H1 (cell line): ENCODE measurements at regions not wholly inside any gene's neighbourhood (a gene's known extent, or its start where the extent isn't known, plus 50 kb on each side); places are given as distances from the start of the nearest gene placed in this dataset.

Experiments
- CTCF ChIA-PET: fragments of 300-600 bp; sonication (Branson Sonifier 250); formaldehyde crosslinking; loops from one replicate; lab custom pipeline; 2021; ENCODE audit not compliant: partially characterized antibody; lab: Charles Lee
- POLR2A ChIA-PET: fragments of 300-600 bp; sonication (Branson Sonifier 250); formaldehyde crosslinking; loops from one replicate; lab custom pipeline; 2021; ENCODE audit warnings: inconsistent platforms; ENCODE audit not compliant: partially characterized antibody; lab: Charles Lee
- DNase-seq, 2 experiments: peaks; one replicate each; pipeline versions ENCODE4 v3.0.0 to v3.0.0-alpha.2; 2010 to 2022; ENCODE audit warnings: low spot score in 2 of 2, low read depth in 1 of 2, mixed read lengths in 1 of 2
- FAIRE-seq: peaks from 2 replicates; lab custom pipeline; 2011; peaks lifted over from hg19 to GRCh38; lab: Jason Lieb, UNC
- H2AFZ ChIP-seq: 2 replicates; pipeline ENCODE4 v1.8.1; 2012; ENCODE audit warnings: low read length, inconsistent platforms
- H2AK5ac ChIP-seq: 2 replicates; pipeline ENCODE4 v1.6.1; 2013; ENCODE audit warnings: low read depth, low read length
- H2BK120ac ChIP-seq: replicated peaks from 2 replicates; pipeline ENCODE3; 2013; ENCODE audit warnings: low read depth, low read length, inconsistent platforms
- H2BK12ac ChIP-seq: 2 replicates; pipeline ENCODE4 v1.6.1; 2013; ENCODE audit warnings: low read depth, low read length
- H2BK15ac ChIP-seq: 2 replicates; pipeline ENCODE4 v1.6.1; 2013; ENCODE audit warnings: low read length
- H2BK20ac ChIP-seq: 2 replicates; pipeline ENCODE4 v1.6.1; 2013; ENCODE audit warnings: low read length
- H2BK5ac ChIP-seq: 2 replicates; pipeline ENCODE4 v1.6.1; 2013; ENCODE audit warnings: low read depth, low read length
- H3K14ac ChIP-seq: 2 replicates; pipeline ENCODE4 v1.6.1; 2013; ENCODE audit warnings: inconsistent platforms; ENCODE audit not compliant: insufficient read length
- H3K18ac ChIP-seq: 2 replicates; pipeline ENCODE4 v1.6.1; 2013; ENCODE audit warnings: low read length; ENCODE audit errors: extremely low read depth
- H3K23ac ChIP-seq: 2 replicates; pipeline ENCODE4 v1.6.1; 2013; ENCODE audit warnings: inconsistent platforms; ENCODE audit not compliant: insufficient read length
- H3K23me2 ChIP-seq: 2 replicates; pipeline ENCODE4 v1.6.1; 2013; ENCODE audit warnings: low read depth, low read length
- H3K27ac ChIP-seq: 2 replicates; pipeline ENCODE4 v1.6.1; 2011; ENCODE audit warnings: low read depth, low read length, inconsistent platforms
- H3K27me3 ChIP-seq, 4 experiments: replicated peaks in 1 of 4; 1 replicate in 1 of 4; 2 replicates in 3 of 4; pipeline versions ENCODE4 v1.6.1 to v1.8.1; 2011 to 2013; ENCODE audit warnings: low read length in 3 of 4, mild to moderate bottlenecking in 3 of 4, inconsistent platforms in 2 of 4, mixed read lengths in 2 of 4, moderate library complexity in 1 of 4; ENCODE audit not compliant: control insufficient read depth in 3 of 4, insufficient read depth in 3 of 4; ENCODE audit errors: extremely low read depth in 1 of 4
- H3K36me3 ChIP-seq, 4 experiments: 2 replicates each; pipeline versions ENCODE4 v1.6.1 to v1.8.1; 2011 to 2013; ENCODE audit warnings: mild to moderate bottlenecking in 4 of 4, low read length in 3 of 4, moderate library complexity in 2 of 4, control low read depth in 1 of 4, inconsistent platforms in 1 of 4; ENCODE audit not compliant: insufficient read depth in 4 of 4, control insufficient read depth in 2 of 4
- H3K4ac ChIP-seq: replicated peaks from 2 replicates; pipeline ENCODE3; 2013; ENCODE audit warnings: low read length, low read depth, mixed read lengths, inconsistent platforms; ENCODE audit not compliant: insufficient read length
- H3K4me1 ChIP-seq, 4 experiments: replicated peaks in 1 of 4; 1 replicate in 1 of 4; 2 replicates in 3 of 4; pipeline versions ENCODE4 v1.6.1 to v1.8.1; 2011 to 2013; ENCODE audit warnings: low read length in 3 of 4, inconsistent platforms in 2 of 4, mixed read lengths in 1 of 4; ENCODE audit not compliant: insufficient read depth in 4 of 4, control insufficient read depth in 3 of 4
- H3K4me2 ChIP-seq, 2 experiments: 2 replicates each; pipeline versions ENCODE4 v1.6.1 to v1.8.1; 2011 to 2013; ENCODE audit warnings: low read depth in 2 of 2, low read length in 2 of 2, control low read depth in 1 of 2, inconsistent platforms in 1 of 2, mild to moderate bottlenecking in 1 of 2; ENCODE audit not compliant: insufficient read depth in 1 of 2
- H3K4me3 ChIP-seq, 4 experiments: fragments of 200-600, 300-600 bp in 1 of 4; sonication (generic), shearing (Covaris generic), sonication (Bioruptor Twin) in 1 of 4; 2 replicates each; pipeline versions ENCODE4 v1.5.1 to v1.8.1; 2011 to 2016; ENCODE audit warnings: low read length in 4 of 4, low read depth in 3 of 4, control low read depth in 2 of 4, inconsistent platforms in 2 of 4, mild to moderate bottlenecking in 2 of 4, mixed read lengths in 1 of 4, moderate library complexity in 1 of 4; ENCODE audit not compliant: insufficient read depth in 2 of 4; ENCODE audit errors: extremely low read depth in 1 of 4
- H3K56ac ChIP-seq: replicated peaks from 2 replicates; pipeline ENCODE3; 2013; ENCODE audit warnings: low read depth, mild to moderate bottlenecking, mixed read lengths, low read length, inconsistent platforms; ENCODE audit not compliant: insufficient read length
- H3K79me1 ChIP-seq: 2 replicates; pipeline ENCODE4 v1.6.1; 2013; ENCODE audit warnings: low read depth, low read length, control low read depth
- H3K79me2 ChIP-seq, 2 experiments: 2 replicates each; pipeline versions ENCODE4 v1.6.1 to v1.8.1; 2012 to 2013; ENCODE audit warnings: low read length in 2 of 2, mild to moderate bottlenecking in 2 of 2, inconsistent platforms in 1 of 2; ENCODE audit not compliant: insufficient read depth in 2 of 2, control insufficient read depth in 1 of 2
- H3K9ac ChIP-seq, 4 experiments: replicated peaks in 1 of 4; 1 replicate in 1 of 4; 2 replicates in 3 of 4; pipeline versions ENCODE4 v1.6.1 to v1.8.1; 2011 to 2013; ENCODE audit warnings: low read depth in 3 of 4, low read length in 3 of 4, control low read depth in 2 of 4, mild to moderate bottlenecking in 2 of 4, moderate library complexity in 2 of 4, inconsistent platforms in 1 of 4; ENCODE audit errors: extremely low read depth in 1 of 4
- H3K9me3 ChIP-seq, 2 experiments: 2 replicates each; pipeline versions ENCODE4 v1.6.1 to v1.8.1; 2012 to 2013; ENCODE audit warnings: mild to moderate bottlenecking in 2 of 2, moderate library complexity in 2 of 2, control low read depth in 1 of 2, inconsistent platforms in 1 of 2, low read depth in 1 of 2, low read length in 1 of 2, mixed read lengths in 1 of 2; ENCODE audit not compliant: insufficient read depth in 2 of 2
- H4K20me1 ChIP-seq, 2 experiments: replicated peaks in 1 of 2; 2 replicates each; pipeline versions ENCODE3 to v1.8.1; 2011 to 2013; ENCODE audit warnings: inconsistent platforms in 2 of 2, low read length in 2 of 2, mild to moderate bottlenecking in 1 of 2; ENCODE audit not compliant: insufficient read depth in 2 of 2, control insufficient read depth in 1 of 2
- H4K5ac ChIP-seq: 2 replicates; pipeline ENCODE4 v1.6.1; 2013; ENCODE audit warnings: low read length, low read depth, mixed read lengths, inconsistent platforms; ENCODE audit not compliant: insufficient read length
- H4K8ac ChIP-seq: 2 replicates; pipeline ENCODE4 v1.8.0; 2013; ENCODE audit warnings: mild to moderate bottlenecking, moderate library complexity, low read length, inconsistent platforms; ENCODE audit not compliant: insufficient read depth; ENCODE audit errors: extremely low read depth
- H4K91ac ChIP-seq: replicated peaks from 2 replicates; pipeline ENCODE3; 2013; ENCODE audit warnings: low read length, mixed read lengths, inconsistent platforms; ENCODE audit not compliant: insufficient read length
- CBX8 ChIP-seq: fragments of 300-800, 300-1000 bp; sonication (generic); IDR thresholded peaks from 2 replicates; pipeline ENCODE4 v1.7.1; 2016; ENCODE audit warnings: low read depth, low read length, borderline replicate concordance
- EGR1 ChIP-seq: IDR thresholded peaks from 2 replicates; pipeline ENCODE4 v1.6.1; 2011; ENCODE audit warnings: low read depth, low read length, borderline replicate concordance
- EP300 ChIP-seq, 2 experiments: IDR thresholded peaks; 1 replicate in 1 of 2; 2 replicates in 1 of 2; pipeline ENCODE4 v1.6.1; 2011 to 2012; ENCODE audit warnings: low read depth in 2 of 2, low read length in 2 of 2, mild to moderate bottlenecking in 2 of 2, borderline replicate concordance in 1 of 2, inconsistent platforms in 1 of 2, moderate library complexity in 1 of 2
- EZH2 ChIP-seq: fragments of 200-600 bp; sonication (generic); IDR thresholded peaks from 2 replicates; pipeline ENCODE4 v1.7.1; 2012; ENCODE audit warnings: low read depth, mild to moderate bottlenecking, moderate library complexity, low read length, inconsistent platforms; ENCODE audit not compliant: severe bottlenecking
- NRF1 ChIP-seq: IDR thresholded peaks from 2 replicates; pipeline ENCODE4 v1.6.1; 2011; ENCODE audit warnings: mild to moderate bottlenecking, low read depth, low read length, improper control_type of control experiment
- PHF8 ChIP-seq: fragments of 200-600 bp; sonication (generic); conservative IDR thresholded peaks from 2 replicates; pipeline ENCODE4 v1.7.1; 2012; ENCODE audit warnings: low read depth, mild to moderate bottlenecking, inconsistent platforms, low read length, moderate library complexity
- RBBP5 ChIP-seq: IDR thresholded peaks from 2 replicates; pipeline ENCODE4 v1.7.1; 2012; ENCODE audit warnings: low read depth, mild to moderate bottlenecking, inconsistent platforms, low read length, moderate library complexity, borderline replicate concordance
- RXRA ChIP-seq: IDR thresholded peaks from 2 replicates; pipeline ENCODE4 v1.6.1; 2011; ENCODE audit warnings: low read depth, mild to moderate bottlenecking, low read length, moderate library complexity; ENCODE audit not compliant: insufficient read depth
- SP2 ChIP-seq: IDR thresholded peaks from 2 replicates; pipeline ENCODE4 v1.6.1; 2012; ENCODE audit warnings: mild to moderate bottlenecking, low read length, inconsistent platforms
- TAF7 ChIP-seq: optimal IDR thresholded peaks from 2 replicates; pipeline ENCODE3; 2011; ENCODE audit warnings: low read depth, mild to moderate bottlenecking, inconsistent platforms, low read length, moderate library complexity, borderline replicate concordance
- WGBS, 2 experiments: shearing (Covaris generic) in 1 of 2; methylation state at CpG; one replicate each; pipeline versions ENCODE4 v1.1.6 to v1.1.7; 2013 to 2015; ENCODE audit warnings: low lambda C conversion rate in 2 of 2, mixed read lengths in 2 of 2, inconsistent platforms in 1 of 2, low coverage in 1 of 2, missing lambda C conversion rate in 1 of 2; ENCODE audit not compliant: insufficient replicate concordance in 2 of 2, insufficient coverage in 1 of 2, insufficient read length in 1 of 2; ENCODE audit errors: extremely low coverage in 1 of 2, missing lambda C conversion rate in 1 of 2; 5-methylcytosine and 5-hydroxymethylcytosine counted together
- TF ChIP-seq, protein P1 (sequence below): IDR thresholded peaks from 2 replicates; pipeline ENCODE4 v1.6.1; 2012; ENCODE audit warnings: inconsistent platforms
- TF ChIP-seq, protein P2 (sequence below): IDR thresholded peaks from 2 replicates; pipeline ENCODE4 v1.6.1; 2011; ENCODE audit warnings: low read depth, mild to moderate bottlenecking, low read length; ENCODE audit not compliant: insufficient read depth

DNA sequence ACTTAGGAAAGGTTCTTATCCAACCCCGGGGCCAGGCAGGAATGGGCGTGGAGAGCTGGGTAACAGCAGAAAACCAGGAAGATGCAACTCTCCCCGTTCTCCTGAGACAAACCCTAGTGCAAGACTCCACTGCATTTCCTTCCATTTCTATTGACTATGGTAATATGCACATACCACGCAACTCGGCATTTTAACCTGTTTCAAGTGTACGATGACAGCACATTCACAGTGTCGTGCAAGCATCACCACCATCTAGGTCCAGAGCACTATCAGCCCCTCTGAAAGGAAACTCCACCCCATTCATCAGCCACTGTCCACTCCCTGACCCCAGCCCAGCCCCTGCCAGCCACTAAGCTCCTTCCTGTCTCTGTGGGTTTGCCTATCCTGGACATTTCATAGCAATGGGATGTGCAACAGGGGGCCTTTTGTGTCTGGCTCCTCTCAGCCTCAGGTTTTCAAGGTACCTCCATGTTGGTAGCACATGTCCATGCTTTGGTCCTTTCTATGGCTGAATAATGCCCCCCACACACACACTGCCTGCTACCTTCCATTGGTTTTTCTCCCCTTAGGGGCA, 441.9 kb downstream of the SOX9 start:
- Histone ChIP-seq H4K91ac (no peak overlapping the region), H3K9me3 (no peaks in the 10 kb centered on the region), H3K4ac (no peak overlapping the region), H3K79me2 (no peaks in the 10 kb centered on the region), H3K23me2 (no peaks in the 10 kb centered on the region; the same call in 1 of the 2 replicates), H3K79me1 (no peaks in the 10 kb centered on the region), H3K14ac (no peak overlapping the region), H4K8ac (no peak overlapping the region), H2BK12ac (no peak overlapping the region), H2BK20ac (no peak overlapping the region), H3K27me3 (no peaks in the 10 kb centered on the region), H2BK5ac (no peak overlapping the region), H2AFZ (no peak overlapping the region), H3K36me3 (no peaks in the 10 kb centered on the region), H3K9ac (no peak overlapping the region), H3K56ac (no peak overlapping the region), H3K4me1 (peaks cover 0 to 5% (median 2%) of the 10 kb centered on the region in 4 experiments; a peak in 5 of 7 replicates), H3K27ac (no peak overlapping the region), H2BK120ac (no peak overlapping the region), H4K5ac (no peak overlapping the region), H4K20me1 (peaks cover 0 to under 1% of the 10 kb centered on the region in 2 experiments), H2BK15ac (no peak overlapping the region), H3K18ac (no peak overlapping the region), H3K4me3 (no peak overlapping the region), H3K23ac (no peak overlapping the region), H2AK5ac (no peak overlapping the region), H3K4me2 (no peak overlapping the region)
- POLR2A ChIA-PET = no interaction called here
- 95% methylated on average over 7 of the region's 7 CpGs; no CpG with 5 or more reads in 1 of the 2 experiments for WGBS, 2 experiments
- no peak for FAIRE-seq
- CTCF ChIA-PET = interaction anchor here (0.6 to 10.1 kb wide), 12 partner anchors 17 to 1690 kb away, joined by 3 to 178 read pairs (median 4); no protein-coding TSS in a partner anchor
- no peak for DNase-seq
- no peak for TF ChIP-seq CBX8
- TF ChIP-seq EP300 (IDR thresholded peaks at IDR 0.05; ENCODE audit: borderline replicate concordance in 1 of 2, low read depth in 2 of 2, low read length in 2 of 2) = no peak
- no peak for TF ChIP-seq TAF7
- no peak for TF ChIP-seq SP2
- no peak for TF ChIP-seq RXRA
- no peak for TF ChIP-seq RBBP5
- no peak for TF ChIP-seq PHF8
- TF ChIP-seq, protein P1, sequence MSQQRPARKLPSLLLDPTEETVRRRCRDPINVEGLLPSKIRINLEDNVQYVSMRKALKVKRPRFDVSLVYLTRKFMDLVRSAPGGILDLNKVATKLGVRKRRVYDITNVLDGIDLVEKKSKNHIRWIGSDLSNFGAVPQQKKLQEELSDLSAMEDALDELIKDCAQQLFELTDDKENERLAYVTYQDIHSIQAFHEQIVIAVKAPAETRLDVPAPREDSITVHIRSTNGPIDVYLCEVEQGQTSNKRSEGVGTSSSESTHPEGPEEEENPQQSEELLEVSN = no peak
- TF ChIP-seq EGR1 = no peak
- no peak for TF ChIP-seq EZH2
- no peak for TF ChIP-seq NRF1
- TF ChIP-seq, protein P2, sequence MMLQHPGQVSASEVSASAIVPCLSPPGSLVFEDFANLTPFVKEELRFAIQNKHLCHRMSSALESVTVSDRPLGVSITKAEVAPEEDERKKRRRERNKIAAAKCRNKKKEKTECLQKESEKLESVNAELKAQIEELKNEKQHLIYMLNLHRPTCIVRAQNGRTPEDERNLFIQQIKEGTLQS = no peak
